Stimulated activated naive CD4-positive, alpha-beta T cell (primary cell): ENCODE measurements at regions not wholly inside any gene's neighbourhood (a gene's known extent, or its start where the extent isn't known, plus 50 kb on each side); places are given as distances from the start of the nearest gene placed in this dataset.

Experiments
- DNase-seq, 6 experiments: peaks; one replicate each; lab custom pipeline; 2025; lab: John Stamatoyannopoulos, UW

- DNase-seq: no peak
Measured at GRCh38 chr17:36661047-36661666, 59.8 kb downstream of the MRM1 start.

- DNase-seq: no peak
Measured at GRCh38 chr17:36661688-36662087, 60.3 kb downstream of the MRM1 start.

DNA sequence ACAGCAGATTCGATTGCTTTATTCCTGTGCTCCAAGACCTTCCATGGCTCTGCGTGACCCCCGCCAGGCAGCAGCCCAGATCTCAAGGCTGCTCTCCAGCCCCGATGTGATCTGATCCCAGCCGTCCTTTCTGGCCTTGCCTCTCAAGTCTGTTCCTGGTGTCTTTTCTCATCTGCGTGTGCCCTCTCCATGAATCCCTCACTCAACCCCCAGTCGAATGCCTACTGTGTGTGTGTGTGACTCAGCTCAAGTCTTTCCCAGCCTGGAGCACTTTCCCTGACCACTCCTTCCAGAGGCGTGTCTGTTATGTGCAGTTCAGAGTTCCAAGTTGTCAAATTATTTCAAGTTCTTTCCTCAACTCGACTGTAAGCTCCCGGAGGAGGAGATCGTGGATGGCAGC lies 64.0 kb downstream of the MRM1 start:
- DNase-seq: no peak

GRCh38 chr17:36667922-36668321 lies 66.5 kb downstream of the MRM1 start:
- no peak for DNase-seq

DNA sequence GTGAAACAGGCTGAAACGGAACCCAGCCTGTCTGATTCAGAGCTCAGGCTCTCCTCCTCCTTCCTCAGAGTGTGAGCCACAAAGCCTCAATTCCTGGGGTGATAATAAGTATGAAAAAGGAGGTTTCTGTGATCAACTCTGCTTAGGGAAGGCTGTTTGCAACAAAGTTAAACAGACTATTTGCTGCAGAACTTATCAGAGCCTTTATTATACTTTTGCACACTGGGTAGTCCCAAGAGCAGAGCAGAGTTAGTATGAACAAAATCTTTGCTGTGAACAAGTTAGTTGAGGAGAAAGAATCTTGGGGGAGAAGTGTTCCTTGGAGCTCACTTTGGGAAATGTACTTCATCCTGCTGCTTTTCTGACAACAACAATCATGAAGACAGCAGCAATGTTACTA lies 67.4 kb downstream of the MRM1 start:
- DNase-seq: no peak

DNA sequence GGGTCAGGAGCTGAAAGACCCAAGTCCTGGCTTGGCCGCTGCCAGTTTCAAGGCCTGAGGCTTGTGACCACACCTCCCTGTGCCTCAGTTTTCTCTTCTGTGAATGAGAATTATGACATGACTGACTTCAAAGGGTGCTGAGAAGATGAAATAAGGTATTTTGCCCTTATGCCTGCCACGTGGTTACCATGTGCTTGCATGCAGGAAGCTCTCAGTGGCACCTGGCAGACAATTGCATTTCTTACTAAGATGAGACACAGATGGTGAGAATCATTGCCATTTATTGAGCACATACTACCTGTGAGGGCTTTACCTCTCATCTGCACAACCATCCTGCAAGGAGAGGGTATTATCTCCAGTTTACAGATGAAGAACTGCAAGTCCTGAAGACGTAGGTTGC lies 69.8 kb downstream of the MRM1 start:
- DNase-seq: no peak

DNA sequence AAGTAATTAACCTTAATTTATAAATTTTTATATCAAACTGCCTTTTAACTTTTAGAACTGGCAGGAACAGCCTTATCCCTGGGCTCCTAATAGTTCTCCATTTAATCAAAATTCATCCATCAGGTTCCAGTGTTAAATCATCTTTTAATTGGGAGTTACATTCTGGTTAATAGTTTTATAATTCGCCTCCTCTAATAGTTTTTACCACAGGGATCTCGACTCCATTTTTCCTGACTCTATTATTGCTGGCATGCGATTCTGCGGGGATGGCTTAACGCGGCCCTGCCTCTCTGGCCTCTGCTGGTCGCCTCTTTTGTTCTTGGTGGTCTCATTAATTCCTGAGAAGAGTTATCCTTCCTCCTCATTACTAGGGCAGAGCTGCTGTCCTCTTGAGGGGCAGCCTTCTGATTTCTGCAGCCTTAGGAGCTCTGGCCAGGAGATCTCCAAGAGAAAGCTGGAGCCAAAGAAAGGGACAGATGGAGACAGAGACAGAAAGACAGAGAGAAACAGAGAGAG lies 71.1 kb downstream of the MRM1 start:
- DNase-seq: no peak

- DNase-seq: no peak
Measured at GRCh38 chr17:36673068-36673467, 71.7 kb downstream of the MRM1 start.

DNA sequence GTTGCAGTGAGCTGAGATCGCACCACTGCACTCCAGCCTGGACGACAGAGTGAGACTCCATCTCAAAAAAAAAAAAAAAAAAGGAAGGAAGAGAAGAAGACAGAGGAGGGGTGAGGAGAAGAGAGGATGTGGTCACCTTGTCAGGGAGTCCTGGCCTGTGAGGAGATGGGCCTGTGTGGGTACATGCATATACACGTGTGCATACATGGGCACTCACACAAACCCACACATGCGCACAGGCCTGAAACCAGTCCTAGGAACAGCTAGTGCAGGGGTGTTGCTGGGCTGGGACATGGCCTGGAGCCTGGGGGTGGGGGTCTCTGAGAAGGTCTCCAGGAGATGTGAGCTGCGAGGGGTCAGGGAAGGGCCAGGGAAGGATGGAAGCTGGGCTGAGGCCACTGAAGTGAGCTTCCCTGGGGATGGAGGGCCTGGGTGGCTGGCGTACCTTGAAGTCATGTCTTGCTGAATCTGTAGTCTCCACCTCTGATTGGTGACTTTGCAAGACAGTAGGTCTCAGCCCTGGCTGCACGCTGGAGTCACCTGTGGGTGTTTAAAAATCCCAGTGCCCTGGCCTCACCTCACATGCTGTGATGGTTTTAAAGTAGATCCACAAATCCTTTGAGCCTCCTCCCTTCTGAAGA lies 72.4 kb downstream of the MRM1 start:
- DNase-seq: no peak

- peak in 4 of 6 experiments; percentile 5 to 36 (median 29) for DNase-seq
Measured at GRCh38 chr17:36674278-36674650, 72.9 kb downstream of the MRM1 start.

- DNase-seq: no peak
Measured at GRCh38 chr17:36675250-36675649, 73.9 kb downstream of the MRM1 start.

DNA sequence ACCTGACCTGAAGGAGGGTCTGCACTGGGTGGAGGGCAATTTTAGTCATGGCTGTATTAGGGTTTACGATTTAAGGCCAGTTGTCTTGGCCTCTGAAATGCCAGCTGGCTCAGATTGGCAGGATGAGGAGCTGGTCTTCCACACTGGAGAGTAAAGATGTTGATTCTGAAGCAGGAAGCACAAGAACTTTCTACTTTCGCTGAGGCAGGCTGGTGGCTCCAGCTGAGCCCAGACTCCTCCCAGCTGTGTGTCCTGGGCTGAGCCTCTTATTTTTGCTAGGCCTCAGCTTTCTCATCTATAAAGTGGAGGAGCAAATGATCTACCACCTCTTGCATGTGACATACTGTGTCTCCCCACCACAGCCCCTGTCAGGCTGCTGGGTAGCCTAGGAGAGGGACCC lies 74.4 kb downstream of the MRM1 start:
- peak in 1 of 6 experiments; percentile 5 for DNase-seq

- DNase-seq: no peak
Measured at GRCh38 chr17:36679815-36680467, 78.6 kb downstream of the MRM1 start.

DNA sequence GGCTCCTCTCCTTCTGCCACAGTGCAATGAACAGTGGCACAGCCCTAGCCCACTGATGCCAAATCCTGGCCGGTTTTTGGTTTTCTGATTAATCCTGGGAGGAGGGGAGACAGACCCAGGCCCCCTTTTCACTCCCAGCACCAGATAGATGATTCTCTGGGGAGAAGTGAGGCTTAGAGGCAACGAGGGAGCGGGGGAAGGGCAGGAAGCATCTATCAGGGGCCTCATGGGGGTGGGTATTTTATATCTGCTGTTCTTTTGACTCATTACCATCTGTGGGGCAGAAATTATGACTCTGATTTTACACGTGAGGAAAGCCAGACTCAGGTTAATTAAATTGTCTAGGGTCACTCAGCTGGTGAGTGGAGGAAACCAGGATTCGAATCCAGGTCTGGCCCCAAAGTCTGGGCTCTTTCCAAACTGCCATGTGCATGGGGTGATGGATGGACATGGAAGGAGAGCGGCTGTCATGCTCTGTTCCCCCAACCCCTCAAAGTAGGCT lies 79.4 kb downstream of the MRM1 start:
- DNase-seq: no peak

DNA sequence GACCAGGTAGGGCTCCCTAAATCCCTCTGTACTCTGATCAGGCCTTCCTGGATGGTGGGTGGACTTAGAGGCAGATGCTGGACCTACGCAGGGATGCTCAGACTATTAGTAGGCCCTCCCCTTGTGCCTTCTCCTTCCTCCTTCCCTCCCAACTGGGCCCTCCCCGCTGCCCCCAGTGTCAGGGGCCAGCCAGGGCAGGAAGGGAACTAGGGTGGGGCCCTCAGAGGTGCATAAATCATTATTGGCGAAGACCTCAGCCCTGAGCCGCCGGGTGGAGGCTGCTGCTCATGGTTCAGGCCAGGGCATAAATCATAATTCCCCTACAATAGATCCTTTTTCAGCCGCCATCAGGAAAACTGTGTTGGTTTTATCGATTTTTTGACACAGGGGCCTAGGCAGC lies 81.4 kb downstream of the MRM1 start:
- no peak for DNase-seq

DNA sequence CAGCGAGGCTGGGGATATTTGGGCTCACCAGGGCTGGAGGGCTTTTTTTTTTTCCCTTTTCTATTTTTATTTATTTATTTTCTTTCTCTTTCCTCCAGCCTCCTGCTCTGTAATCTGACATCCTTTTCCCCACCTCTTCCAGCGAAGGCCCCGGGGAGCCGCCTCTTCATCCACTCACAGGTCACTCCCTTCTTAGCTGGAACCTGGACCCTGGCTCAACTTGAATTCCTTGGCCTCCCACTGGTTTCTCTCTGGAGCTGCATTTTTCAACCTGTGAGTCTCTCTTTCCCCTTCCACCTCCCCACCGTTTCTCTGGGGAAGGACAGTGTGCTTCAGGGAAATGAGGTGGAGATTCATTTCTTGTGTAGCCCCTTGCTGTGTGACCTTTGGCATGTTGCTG lies 82.0 kb downstream of the MRM1 start:
- no peak for DNase-seq

- DNase-seq: no peak
Measured at GRCh38 chr17:36684134-36684533, 82.8 kb downstream of the MRM1 start.

GRCh38 chr17:36686123-36686669 lies 84.8 kb downstream of the MRM1 start:
- no peak for DNase-seq

DNA sequence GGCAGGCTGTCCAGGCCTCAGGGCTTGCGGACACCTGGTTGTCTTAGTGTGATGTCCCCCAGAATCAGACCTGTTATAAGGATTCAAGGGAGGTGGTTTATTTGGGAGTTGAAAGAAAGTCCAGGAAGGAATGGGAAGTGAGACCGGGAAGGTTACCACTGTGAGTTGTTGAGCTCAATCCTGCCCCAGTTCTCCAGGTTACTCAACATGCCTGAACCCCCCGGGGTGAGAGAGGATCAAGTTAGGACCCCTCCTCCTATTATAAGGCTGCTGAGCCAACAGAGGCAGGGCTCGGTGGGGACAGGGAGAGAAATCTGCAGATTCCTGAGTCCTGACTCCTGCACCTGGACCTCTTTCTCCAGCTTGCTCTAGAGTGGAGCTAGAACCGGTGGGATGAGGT lies 86.4 kb downstream of the MRM1 start:
- no peak for DNase-seq

DNA sequence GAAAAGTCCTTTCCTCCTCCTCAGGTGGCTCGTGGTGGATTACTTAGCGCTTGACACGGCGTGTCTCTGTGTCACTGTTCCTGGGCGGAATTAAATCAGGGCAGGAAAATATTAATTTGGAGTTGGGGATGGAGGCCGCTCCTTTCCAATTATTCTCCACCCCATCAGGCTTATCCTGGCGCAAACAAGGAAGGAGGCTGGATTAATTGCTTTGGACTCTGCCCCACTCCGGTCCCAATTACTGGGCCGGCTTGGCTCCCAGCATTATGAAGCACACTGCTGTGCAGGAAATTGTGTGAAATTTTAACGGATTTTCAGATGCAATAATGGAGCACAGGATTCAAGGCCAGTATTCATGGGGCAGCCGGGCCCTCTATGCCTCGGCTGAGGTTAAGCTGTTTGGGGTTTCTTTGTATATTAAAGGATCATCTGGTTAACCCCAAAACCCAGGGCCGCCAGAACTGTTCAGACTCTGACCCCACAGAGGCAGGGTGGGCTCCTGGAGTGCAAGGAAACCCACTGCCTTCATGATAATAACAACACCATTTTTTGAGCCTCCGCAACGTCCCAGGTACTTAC lies 87.8 kb downstream of the MRM1 start:
- no peak for DNase-seq

GRCh38 chr17:36690190-36690589 lies 88.8 kb downstream of the MRM1 start:
- DNase-seq: no peak

GRCh38 chr17:36691606-36692005 lies 90.2 kb downstream of the MRM1 start:
- DNase-seq: no peak

DNA sequence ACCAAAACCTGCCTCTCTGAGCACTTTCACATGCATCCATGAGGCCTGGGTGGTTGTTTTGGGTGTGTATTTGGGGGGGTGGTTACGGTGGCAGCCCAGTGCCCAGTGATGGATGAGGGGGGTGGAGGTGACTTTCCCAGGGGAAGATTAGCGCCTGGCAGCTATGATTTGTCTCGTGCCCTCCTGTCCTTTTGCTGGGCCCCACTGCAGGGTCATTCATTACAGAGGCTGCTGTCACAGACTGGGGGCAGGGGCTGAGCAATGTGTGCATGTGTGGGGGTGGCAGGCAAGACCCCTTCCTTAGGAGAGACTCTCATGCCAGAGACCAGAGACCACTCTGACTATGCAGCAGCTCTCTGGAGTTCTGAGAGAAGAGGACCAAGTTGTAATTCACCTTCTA lies 93.7 kb downstream of the MRM1 start:
- DNase-seq: no peak
